Kidney (tissue), 13 donors: ENCODE measurements at regions not wholly inside any gene's neighbourhood (a gene's known extent, or its start where the extent isn't known, plus 50 kb on each side); places are given as distances from the start of the nearest gene placed in this dataset.

Experiments used
- DNase-seq, 5 donors: peaks; one replicate each; pipeline ENCODE4 v3.0.0-alpha.2; 2013 to 2020
- FAIRE-seq: peaks from 2 replicates; lab custom pipeline; 2012; peaks lifted over from hg19 to GRCh38; lab: Jason Lieb, UNC
- H3K27ac ChIP-seq, 2 donors: one replicate each; pipeline ENCODE4 v1.7.0; 2013; ENCODE audit warnings: low read depth in 2 of 2, low read length in 2 of 2, inconsistent platforms in 1 of 2
- H3K27me3 ChIP-seq: one replicate; pipeline ENCODE4 v1.7.1; 2013; ENCODE audit warnings: low read length, inconsistent platforms; ENCODE audit not compliant: control insufficient read depth, insufficient read depth
- H3K36me3 ChIP-seq, 3 donors: one replicate each; pipeline versions ENCODE4 v1.7.0 to v1.7.1; 2013; ENCODE audit warnings: low read length in 3 of 3, control low read depth in 1 of 3, inconsistent platforms in 1 of 3; ENCODE audit not compliant: insufficient read depth in 3 of 3, control insufficient read depth in 2 of 3
- H3K4me1 ChIP-seq, 3 donors: one replicate each; pipeline versions ENCODE4 v1.7.0 to v1.7.1; 2013; ENCODE audit warnings: low read length in 3 of 3, inconsistent platforms in 1 of 3, low read depth in 1 of 3; ENCODE audit not compliant: control insufficient read depth in 2 of 3, insufficient read depth in 2 of 3
- H3K4me3 ChIP-seq, 3 donors: one replicate each; pipeline versions ENCODE4 v1.7.0 to v1.8.1; 2013; ENCODE audit warnings: low read length in 3 of 3, control low read depth in 1 of 3, inconsistent platforms in 1 of 3
- H3K9ac ChIP-seq, 3 donors: one replicate each; pipeline versions ENCODE4 v1.7.0 to v1.7.1; 2013; ENCODE audit warnings: low read length in 3 of 3, control low read depth in 1 of 3, inconsistent platforms in 1 of 3
- H3K9me3 ChIP-seq, 3 donors: one replicate each; pipeline versions ENCODE4 v1.7.0 to v1.7.1; 2013; ENCODE audit warnings: low read length in 3 of 3, control low read depth in 1 of 3, inconsistent platforms in 1 of 3; ENCODE audit not compliant: control insufficient read depth in 2 of 3, insufficient read depth in 1 of 3
- CTCF ChIP-seq: IDR thresholded peaks from 3 replicates; pipeline ENCODE4 v1.5.1; 2012; ENCODE audit warnings: mild to moderate bottlenecking, moderate library complexity, borderline replicate concordance; ENCODE audit not compliant: insufficient read depth; ENCODE audit errors: extremely low read depth
- intact Hi-C: fragments of 100-400 bp; cut with DNase I; formaldehyde crosslinking; loops from one replicate; pipeline ENCODE4 v1.11.1; 2022
- donor health status: control.
- donor health status: control.
- donor health status: control.
- donor health status: control.
- donor health status: control.
- donor health status: DM: yes; HTN: yes; CAD: no.
- donor health status: Normal renal cell carcinoma (clear cell type).

- DNase-seq (no peak), FAIRE-seq (no peak)
- H3K4me3 ChIP-seq = no peak overlapping the region
- no peak for TF ChIP-seq CTCF
- H3K27me3 ChIP-seq = no peaks in the 10 kb centered on the region
- no peaks in the 10 kb centered on the region for H3K36me3 ChIP-seq
- intact Hi-C loops = no loop called here
- no peak overlapping the region for H3K9ac ChIP-seq
- no peak overlapping the region for H3K27ac ChIP-seq
- H3K9me3 ChIP-seq = no peaks in the 10 kb centered on the region
- no peaks in the 10 kb centered on the region for H3K4me1 ChIP-seq
Measured at GRCh38 chr13:67623630-67624029, 393.5 kb upstream of the PCDH9 start.

- FAIRE-seq = no peak
- DNase-seq = no peak
- Histone ChIP-seq H3K27ac (no peak overlapping the region), H3K27me3 (no peaks in the 10 kb centered on the region), H3K9ac (no peak overlapping the region), H3K36me3 (no peaks in the 10 kb centered on the region), H3K4me3 (no peak overlapping the region), H3K9me3 (no peaks in the 10 kb centered on the region), H3K4me1 (no peaks in the 10 kb centered on the region)
- no peak for TF ChIP-seq CTCF
- intact Hi-C loops = no loop called here
Measured at GRCh38 chr13:67620665-67621064, 390.5 kb upstream of the PCDH9 start.

GRCh38 chr13:67619995-67620380 is 389.9 kb upstream of the PCDH9 start:
- no peak for FAIRE-seq
- no peak overlapping the region for H3K27ac ChIP-seq
- H3K36me3 ChIP-seq = no peaks in the 10 kb centered on the region
- no peaks in the 10 kb centered on the region for H3K27me3 ChIP-seq
- no peaks in the 10 kb centered on the region for H3K9me3 ChIP-seq
- no peak overlapping the region for H3K9ac ChIP-seq
- H3K4me3 ChIP-seq = no peak overlapping the region
- H3K4me1 ChIP-seq = no peaks in the 10 kb centered on the region
- no peak for DNase-seq
- no peak for TF ChIP-seq CTCF
- intact Hi-C loops = no loop called here

- no peak for FAIRE-seq
Measured at GRCh38 chr13:67619351-67619994, 389.3 kb upstream of the PCDH9 start.

More at GRCh38 chr13:67619351-67619994, 389.3 kb upstream of the PCDH9 start:
- no peak for DNase-seq
- H3K27ac ChIP-seq = no peak overlapping the region
- intact Hi-C loops = no loop called here
- H3K36me3 ChIP-seq = no peaks in the 10 kb centered on the region
- H3K4me1 ChIP-seq = no peaks in the 10 kb centered on the region
- no peak overlapping the region for H3K4me3 ChIP-seq
- TF ChIP-seq CTCF = no peak
- H3K9ac ChIP-seq = no peak overlapping the region
- H3K9me3 ChIP-seq = no peaks in the 10 kb centered on the region
- no peaks in the 10 kb centered on the region for H3K27me3 ChIP-seq
